ENCODE measurements at regions not wholly inside any gene's neighbourhood (a gene's known extent, or its start where the extent isn't known, plus 50 kb on each side); places are given as distances from the start of the nearest gene placed in this dataset.

DNA sequence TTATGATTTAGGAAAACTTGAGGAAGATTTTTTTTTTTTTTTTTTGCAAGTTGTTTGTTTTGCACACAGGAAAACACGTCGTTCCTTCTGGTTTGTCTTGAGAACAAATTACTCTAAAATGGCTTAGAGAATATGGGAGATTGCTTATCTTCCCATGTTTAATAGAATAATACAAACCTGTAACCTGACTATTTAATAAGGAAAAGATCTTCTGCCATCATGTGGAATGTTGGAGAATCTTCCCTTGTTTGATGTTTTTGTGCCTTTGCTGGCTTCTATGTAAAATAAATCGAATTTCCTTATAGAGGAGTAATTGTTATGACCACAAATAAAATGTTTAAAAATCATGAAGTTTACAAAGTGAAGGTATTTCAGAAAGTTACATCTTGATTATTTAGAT, 818.8 kb downstream of the GATA3 start:
- TF ChIP-seq, protein P1, sequence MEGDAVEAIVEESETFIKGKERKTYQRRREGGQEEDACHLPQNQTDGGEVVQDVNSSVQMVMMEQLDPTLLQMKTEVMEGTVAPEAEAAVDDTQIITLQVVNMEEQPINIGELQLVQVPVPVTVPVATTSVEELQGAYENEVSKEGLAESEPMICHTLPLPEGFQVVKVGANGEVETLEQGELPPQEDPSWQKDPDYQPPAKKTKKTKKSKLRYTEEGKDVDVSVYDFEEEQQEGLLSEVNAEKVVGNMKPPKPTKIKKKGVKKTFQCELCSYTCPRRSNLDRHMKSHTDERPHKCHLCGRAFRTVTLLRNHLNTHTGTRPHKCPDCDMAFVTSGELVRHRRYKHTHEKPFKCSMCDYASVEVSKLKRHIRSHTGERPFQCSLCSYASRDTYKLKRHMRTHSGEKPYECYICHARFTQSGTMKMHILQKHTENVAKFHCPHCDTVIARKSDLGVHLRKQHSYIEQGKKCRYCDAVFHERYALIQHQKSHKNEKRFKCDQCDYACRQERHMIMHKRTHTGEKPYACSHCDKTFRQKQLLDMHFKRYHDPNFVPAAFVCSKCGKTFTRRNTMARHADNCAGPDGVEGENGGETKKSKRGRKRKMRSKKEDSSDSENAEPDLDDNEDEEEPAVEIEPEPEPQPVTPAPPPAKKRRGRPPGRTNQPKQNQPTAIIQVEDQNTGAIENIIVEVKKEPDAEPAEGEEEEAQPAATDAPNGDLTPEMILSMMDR (IDR thresholded peaks at IDR 0.05; ENCODE audit: low read depth, low read length, poor library complexity, severe bottlenecking) = no peak
- TF ChIP-seq EZH2phosphoT487 (IDR thresholded peaks at IDR 0.05; ENCODE audit: borderline replicate concordance, low read length) = no peak

Measured in DOHH2 (cell line).